Neural cell (in vitro differentiated cells): ENCODE measurements at regions not wholly inside any gene's neighbourhood (a gene's known extent, or its start where the extent isn't known, plus 50 kb on each side); places are given as distances from the start of the nearest gene placed in this dataset.

ENCODE experiments used
- MXI1 ChIP-seq: fragments of 450-650 bp; conservative IDR thresholded peaks from 2 replicates; pipeline ENCODE4 v1.6.1; 2014; ENCODE audit warnings: antibody characterized with exemption, mild to moderate bottlenecking; ENCODE audit not compliant: poor library complexity, severe bottlenecking
- POLR2AphosphoS5 ChIP-seq: IDR thresholded peaks from 2 replicates; pipeline ENCODE4 v1.6.1; 2012
- TAF1 ChIP-seq: IDR thresholded peaks from 2 replicates; pipeline ENCODE4 v1.6.1; 2012; ENCODE audit warnings: low read depth
- TF ChIP-seq, protein P1 (sequence below): fragments of 450-650 bp; IDR thresholded peaks from 2 replicates; pipeline ENCODE4 v1.5.1; 2014; ENCODE audit warnings: antibody characterized with exemption, mild to moderate bottlenecking, moderate library complexity; ENCODE audit not compliant: poor library complexity, severe bottlenecking

DNA sequence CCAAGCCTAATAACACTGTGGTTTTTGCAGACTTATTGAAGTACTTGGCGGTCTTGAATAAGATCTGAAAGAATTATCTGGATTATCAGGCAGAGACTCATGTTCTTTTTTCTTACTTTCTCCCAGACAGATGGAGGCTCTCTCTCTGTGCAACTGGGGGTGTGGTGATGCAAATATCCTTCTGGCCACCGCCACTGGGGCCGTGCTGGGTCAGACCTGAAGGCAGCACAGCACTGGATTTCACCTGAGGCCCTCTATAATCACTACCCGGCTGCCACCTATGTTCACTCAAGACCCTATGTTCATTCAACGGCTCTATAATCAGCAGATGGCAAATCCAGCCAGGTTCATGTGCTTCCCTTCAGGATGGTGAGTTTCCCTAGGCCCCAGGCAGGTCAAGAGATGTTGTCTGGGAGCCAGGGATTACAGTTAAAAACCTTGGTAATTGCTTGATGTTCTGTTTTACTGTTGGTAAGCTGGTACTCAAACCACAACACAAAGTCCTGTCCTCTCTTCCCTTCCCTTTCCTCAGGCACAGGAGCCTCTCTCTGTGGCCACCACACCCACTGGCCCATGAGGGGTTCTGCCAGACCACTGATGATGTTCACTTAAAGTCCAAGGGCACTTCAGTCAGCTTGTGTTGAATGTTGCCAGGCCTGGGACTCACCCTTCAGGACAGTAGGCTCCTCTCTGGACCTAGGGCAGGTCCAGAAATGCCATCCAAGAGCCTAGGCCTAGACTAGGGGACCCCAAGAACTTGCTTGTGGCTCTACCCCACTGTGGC is 205.3 kb upstream of the GCFC2 start:
- TF ChIP-seq, protein P1, sequence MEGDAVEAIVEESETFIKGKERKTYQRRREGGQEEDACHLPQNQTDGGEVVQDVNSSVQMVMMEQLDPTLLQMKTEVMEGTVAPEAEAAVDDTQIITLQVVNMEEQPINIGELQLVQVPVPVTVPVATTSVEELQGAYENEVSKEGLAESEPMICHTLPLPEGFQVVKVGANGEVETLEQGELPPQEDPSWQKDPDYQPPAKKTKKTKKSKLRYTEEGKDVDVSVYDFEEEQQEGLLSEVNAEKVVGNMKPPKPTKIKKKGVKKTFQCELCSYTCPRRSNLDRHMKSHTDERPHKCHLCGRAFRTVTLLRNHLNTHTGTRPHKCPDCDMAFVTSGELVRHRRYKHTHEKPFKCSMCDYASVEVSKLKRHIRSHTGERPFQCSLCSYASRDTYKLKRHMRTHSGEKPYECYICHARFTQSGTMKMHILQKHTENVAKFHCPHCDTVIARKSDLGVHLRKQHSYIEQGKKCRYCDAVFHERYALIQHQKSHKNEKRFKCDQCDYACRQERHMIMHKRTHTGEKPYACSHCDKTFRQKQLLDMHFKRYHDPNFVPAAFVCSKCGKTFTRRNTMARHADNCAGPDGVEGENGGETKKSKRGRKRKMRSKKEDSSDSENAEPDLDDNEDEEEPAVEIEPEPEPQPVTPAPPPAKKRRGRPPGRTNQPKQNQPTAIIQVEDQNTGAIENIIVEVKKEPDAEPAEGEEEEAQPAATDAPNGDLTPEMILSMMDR: no peak
- TF ChIP-seq POLR2AphosphoS5 (no peak), MXI1 (no peak), TAF1 (no peak)
